ENCODE measurements at regions not wholly inside any gene's neighbourhood (a gene's known extent, or its start where the extent isn't known, plus 50 kb on each side); places are given as distances from the start of the nearest gene placed in this dataset.

- H3K4me3 ChIP-seq (ENCODE audit: low read depth, low read length) = no peak overlapping the region
These were observed 1021.2 kb downstream of the TBC1D22A start for GRCh38 chr22:47783433-47784366.

- H3K4me3 ChIP-seq (ENCODE audit: low read depth, low read length) = no peak overlapping the region
These were observed 1020.1 kb downstream of the TBC1D22A start for GRCh38 chr22:47782328-47783075.

- H3K4me3 ChIP-seq (ENCODE audit: low read depth, low read length) = no peak overlapping the region
These were observed 1019.1 kb downstream of the TBC1D22A start for GRCh38 chr22:47781427-47782111.

- H3K4me3 ChIP-seq (ENCODE audit: low read depth, low read length) = no peak overlapping the region
These were observed 1018.6 kb downstream of the TBC1D22A start for GRCh38 chr22:47781024-47781423.

GRCh38 chr22:47780281-47780875 lies 1017.9 kb downstream of the TBC1D22A start:
- no peak overlapping the region for H3K4me3 ChIP-seq (ENCODE audit: low read depth, low read length)

- no peak overlapping the region for H3K4me3 ChIP-seq (ENCODE audit: low read depth, low read length)
These were observed 1017.0 kb downstream of the TBC1D22A start for GRCh38 chr22:47779474-47779873.

GRCh38 chr22:47778160-47778658 lies 1015.8 kb downstream of the TBC1D22A start:
- H3K4me3 ChIP-seq (ENCODE audit: low read depth, low read length) = no peak overlapping the region

GRCh38 chr22:47777426-47777825 lies 1015.0 kb downstream of the TBC1D22A start:
- no peak overlapping the region for H3K4me3 ChIP-seq (ENCODE audit: low read depth, low read length)

GRCh38 chr22:47776329-47776728 lies 1013.9 kb downstream of the TBC1D22A start:
- H3K4me3 ChIP-seq (ENCODE audit: low read depth, low read length) = no peak overlapping the region

GRCh38 chr22:47775686-47776085 lies 1013.2 kb downstream of the TBC1D22A start:
- H3K4me3 ChIP-seq (ENCODE audit: low read depth, low read length) = no peak overlapping the region

- H3K4me3 ChIP-seq (ENCODE audit: low read depth, low read length) = no peak overlapping the region
These were observed 1012.7 kb downstream of the TBC1D22A start for GRCh38 chr22:47775191-47775590.

GRCh38 chr22:47773635-47774034 lies 1011.2 kb downstream of the TBC1D22A start:
- no peak overlapping the region for H3K4me3 ChIP-seq (ENCODE audit: low read depth, low read length)

GRCh38 chr22:47772864-47773263 lies 1010.4 kb downstream of the TBC1D22A start:
- H3K4me3 ChIP-seq (ENCODE audit: low read depth, low read length) = no peak overlapping the region

GRCh38 chr22:47769652-47770051 lies 1007.2 kb downstream of the TBC1D22A start:
- H3K4me3 ChIP-seq (ENCODE audit: low read depth, low read length) = no peak overlapping the region

GRCh38 chr22:47768027-47768426 lies 1005.6 kb downstream of the TBC1D22A start:
- H3K4me3 ChIP-seq (ENCODE audit: low read depth, low read length) = no peak overlapping the region

GRCh38 chr22:47767403-47767802 lies 1005.0 kb downstream of the TBC1D22A start:
- no peak overlapping the region for H3K4me3 ChIP-seq (ENCODE audit: low read depth, low read length)

GRCh38 chr22:47765757-47766156 lies 1003.3 kb downstream of the TBC1D22A start:
- no peak overlapping the region for H3K4me3 ChIP-seq (ENCODE audit: low read depth, low read length)

- H3K4me3 ChIP-seq (ENCODE audit: low read depth, low read length) = no peak overlapping the region
These were observed 999.7 kb downstream of the TBC1D22A start for GRCh38 chr22:47762141-47762540.

GRCh38 chr22:47759909-47760308 lies 997.5 kb downstream of the TBC1D22A start:
- no peak overlapping the region for H3K4me3 ChIP-seq (ENCODE audit: low read depth, low read length)

GRCh38 chr22:47757741-47758140 lies 995.3 kb downstream of the TBC1D22A start:
- H3K4me3 ChIP-seq (ENCODE audit: low read depth, low read length) = no peak overlapping the region

GRCh38 chr22:47750086-47750485 lies 987.6 kb downstream of the TBC1D22A start:
- no peak overlapping the region for H3K4me3 ChIP-seq (ENCODE audit: low read depth, low read length)
